Stomach (tissue), 8 donors: ENCODE measurements at regions not wholly inside any gene's neighbourhood (a gene's known extent, or its start where the extent isn't known, plus 50 kb on each side); places are given as distances from the start of the nearest gene placed in this dataset.

ENCODE experiments used
- DNase-seq, 2 donors: peaks; one replicate each; pipeline versions ENCODE4 v3.0.0 to v3.0.0-alpha.2; 2013 to 2019
- H3K27ac ChIP-seq, 5 donors: fragments of 200-600 bp in 4 of 5; sonication (generic) in 4 of 5; one replicate each; pipeline ENCODE4 v1.5.1; 2013 to 2019; ENCODE audit warnings: mild to moderate bottlenecking in 1 of 5, moderate library complexity in 1 of 5
- H3K27me3 ChIP-seq, 3 donors: fragments of 200-600 bp; sonication (generic); one replicate each; pipeline ENCODE4 v1.5.1; 2017 to 2019; ENCODE audit warnings: mixed run types in 1 of 3
- H3K36me3 ChIP-seq, 4 donors: fragments of 200-600 bp; sonication (generic); 1 replicate in 3 of 4; 2 replicates in 1 of 4; pipeline ENCODE4 v1.5.1; 2016 to 2019
- H3K4me1 ChIP-seq, 4 donors: fragments of 200-600 bp; sonication (generic); one replicate each; pipeline ENCODE4 v1.5.1; 2016 to 2019
- H3K4me3 ChIP-seq, 4 donors: fragments of 200-600 bp; sonication (generic) in 3 of 4; one replicate each; pipeline ENCODE4 v1.5.1; 2016 to 2019; ENCODE audit warnings: mild to moderate bottlenecking in 1 of 4
- H3K9me3 ChIP-seq, 4 donors: fragments of 200-600 bp; sonication (generic); one replicate each; pipeline ENCODE4 v1.5.1; 2016 to 2019
- CTCF ChIP-seq, 7 experiments: fragments of 450-650 bp in 4 of 7; fragments of 200-600 bp in 3 of 7; sonication (generic) in 3 of 7; IDR thresholded peaks; one replicate each; pipeline ENCODE4 v1.5.1; 2016 to 2019; ENCODE audit warnings: antibody characterized with exemption in 7 of 7, control low read depth in 2 of 7, mild to moderate bottlenecking in 1 of 7
- EP300 ChIP-seq: sonication (generic); formaldehyde crosslinking; IDR thresholded peaks from one replicate; pipeline ENCODE4 v1.6.1; 2017; ENCODE audit warnings: antibody characterized with exemption
- POLR2A ChIP-seq, 4 donors: fragments of 450-650 bp; IDR thresholded peaks; one replicate each; pipeline ENCODE4 v1.6.1; 2016; ENCODE audit warnings: antibody characterized with exemption in 4 of 4, control low read depth in 2 of 4, mild to moderate bottlenecking in 1 of 4, moderate library complexity in 1 of 4
- POLR2AphosphoS5 ChIP-seq, 3 donors: sonication (generic); formaldehyde crosslinking; IDR thresholded peaks; one replicate each; pipeline ENCODE4 v1.6.1; 2016; ENCODE audit warnings: antibody characterized with exemption in 3 of 3
- WGBS, 5 donors: extraction: QIAGEN DNeasy Blood & Tissue Kit in 3 of 5; methylation state at CpG; one replicate each; pipeline versions ENCODE4 v1.1.5 to v1.1.7; 2013 to 2018; 5-methylcytosine and 5-hydroxymethylcytosine counted together
- intact Hi-C: fragments of 100-400 bp; cut with DNase I; formaldehyde crosslinking; loops from one replicate; pipeline ENCODE4 v1.15.1; 2023; ENCODE audit warnings: low total_unique reads
- donor health status: healthy with polysubstance abuse.
- donor health status: Bipolar disorder and iron deficiency.
- donor health status: healthy.

GRCh38 chr11:76278526-76278925 is 72.2 kb upstream of the WNT11 start:
- TF ChIP-seq EP300, result no peak
- no peak for TF ChIP-seq POLR2A (IDR thresholded peaks at IDR 0.05)
- no peak for TF ChIP-seq POLR2AphosphoS5 (IDR thresholded peaks at IDR 0.05)
- TF ChIP-seq CTCF (IDR thresholded peaks at IDR 0.05), result no peak
- Histone ChIP-seq H3K4me1 (no peaks in the 10 kb centered on the region), H3K27ac (no peak overlapping the region), H3K4me3 (no peak overlapping the region), H3K36me3 (no peaks in the 10 kb centered on the region), H3K9me3 (peaks cover 0 to 16% (median 5%) of the 10 kb centered on the region in 4 donors), H3K27me3 (no peaks in the 10 kb centered on the region)
- 86 to 97% (median 94%) methylated on average over 4 of the region's 4 CpGs for WGBS, 5 donors
- DNase-seq, result no peak
- intact Hi-C loops, result no loop called here

GRCh38 chr11:76277298-76278175 is 71.2 kb upstream of the WNT11 start:
- Histone ChIP-seq H3K36me3 (no peaks in the 10 kb centered on the region), H3K4me3 (no peak overlapping the region), H3K27me3 (no peaks in the 10 kb centered on the region), H3K4me1 (no peaks in the 10 kb centered on the region), H3K27ac (no peak overlapping the region), H3K9me3 (peaks cover 0 to 16% (median 5%) of the 10 kb centered on the region in 4 donors)
- 79 to 88% (median 83%) methylated on average over 12 to 25 of the region's 25 CpGs for WGBS, 5 donors
- intact Hi-C loops, result no loop called here
- TF ChIP-seq POLR2AphosphoS5 (IDR thresholded peaks at IDR 0.05), result no peak
- no peak for TF ChIP-seq POLR2A (IDR thresholded peaks at IDR 0.05)
- peak in 1 of 2 donors; percentile 29 for DNase-seq

- Histone ChIP-seq H3K27me3 (no peaks in the 10 kb centered on the region), H3K4me1 (no peaks in the 10 kb centered on the region), H3K36me3 (no peaks in the 10 kb centered on the region), H3K9me3 (peaks cover 0 to 16% (median 5%) of the 10 kb centered on the region in 4 donors), H3K4me3 (no peak overlapping the region), H3K27ac (no peak overlapping the region)
- intact Hi-C loops, result no loop called here
- TF ChIP-seq CTCF (IDR thresholded peaks at IDR 0.05) (no peak), EP300 (no peak), POLR2AphosphoS5 (IDR thresholded peaks at IDR 0.05) (no peak), POLR2A (IDR thresholded peaks at IDR 0.05) (no peak)
- no peak for DNase-seq
- WGBS, 5 donors, result 92 to 100% (median 94%) methylated on average over 2 to 4 of the region's 4 CpGs
Measured at GRCh38 chr11:76276781-76277155, 70.5 kb upstream of the WNT11 start.

- TF ChIP-seq POLR2AphosphoS5 (IDR thresholded peaks at IDR 0.05) (no peak), CTCF (IDR thresholded peaks at IDR 0.05) (no peak), POLR2A (IDR thresholded peaks at IDR 0.05) (no peak), EP300 (no peak)
- no peak for DNase-seq
- H3K27me3 ChIP-seq, result no peaks in the 10 kb centered on the region
- H3K27ac ChIP-seq, result no peak overlapping the region
- H3K4me1 ChIP-seq, result no peaks in the 10 kb centered on the region
- intact Hi-C loops, result no loop called here
- WGBS, 5 donors, result 70 to 80% (median 78%) methylated on average over 8 to 9 of the region's 9 CpGs
- no peaks in the 10 kb centered on the region for H3K36me3 ChIP-seq
- no peak overlapping the region for H3K4me3 ChIP-seq
- H3K9me3 ChIP-seq, result peaks cover 0 to 16% (median 5%) of the 10 kb centered on the region in 4 donors
Measured at GRCh38 chr11:76276046-76276780, 69.9 kb upstream of the WNT11 start.
